HG03565 (cell line): ENCODE measurements at regions not wholly inside any gene's neighbourhood (a gene's known extent, or its start where the extent isn't known, plus 50 kb on each side); places are given as distances from the start of the nearest gene placed in this dataset.
"Not testable (repeated sequence)": the region's sequence is repeated elsewhere in the genome, so short reads cannot be mapped to it uniquely, and the experiment has no call there.

Experiments
- ATAC-seq: cut with Tn5 transposase; IDR thresholded peaks from one replicate; pipeline ENCODE4 v1.9.1; 2021; ENCODE audit warnings: mild to moderate bottlenecking, moderate library complexity; ENCODE audit not compliant: unreplicated experiment

DNA sequence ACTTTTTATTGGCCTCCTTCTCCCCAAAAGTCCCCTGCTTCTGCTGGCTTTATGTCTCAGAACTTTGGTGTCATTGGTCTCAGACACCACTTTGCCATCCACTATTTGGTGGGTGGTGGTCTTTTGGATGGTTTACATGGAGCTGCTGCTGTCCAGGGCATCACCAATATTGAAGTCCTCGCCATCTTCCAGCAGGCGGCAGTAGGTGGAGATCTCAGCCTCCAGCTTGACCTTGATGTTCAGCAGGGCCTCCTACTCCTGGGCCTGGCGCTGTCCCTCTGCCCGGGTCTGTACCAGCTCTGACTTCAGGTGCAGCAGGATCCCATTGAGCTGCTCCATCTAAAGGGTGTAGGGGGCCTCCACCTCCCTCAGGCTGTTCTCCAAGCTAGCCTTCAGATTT lies 148.4 kb upstream of the FOXA2 start:
- no peak for ATAC-seq

DNA sequence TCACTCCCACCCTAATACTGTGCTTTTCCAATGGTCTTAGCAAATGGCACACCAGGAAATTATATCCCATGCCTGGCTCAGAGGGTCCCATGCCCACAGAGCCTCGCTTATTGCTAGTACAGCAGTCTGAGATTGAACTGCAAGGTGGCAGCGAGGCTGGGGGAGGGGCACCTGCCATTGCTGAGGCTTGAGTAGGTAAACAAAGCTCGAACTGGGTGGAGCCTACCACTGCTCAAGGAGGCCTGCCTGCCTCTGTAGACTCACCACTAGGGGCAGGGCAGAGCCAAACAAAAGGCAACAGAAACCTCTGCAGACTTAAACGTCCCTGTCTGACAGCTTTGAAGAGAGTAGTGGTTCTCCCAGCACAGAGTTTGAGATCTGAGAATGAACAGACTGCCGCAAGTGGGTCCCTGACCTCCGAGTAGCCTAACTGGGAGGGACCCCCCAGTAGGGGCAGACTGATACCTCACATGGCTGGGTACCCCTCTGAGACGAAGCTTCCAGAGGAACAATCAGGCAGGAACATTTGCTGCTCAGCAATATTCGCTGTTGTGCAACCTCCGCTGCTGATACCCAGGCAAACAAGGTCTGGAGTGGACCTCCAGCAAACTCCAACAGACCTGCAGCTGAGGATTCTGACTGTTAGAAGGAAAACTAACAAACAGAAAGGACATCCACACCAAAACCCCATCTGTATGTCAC lies 150.7 kb upstream of the FOXA2 start:
- ATAC-seq: not testable (repeated sequence)

DNA sequence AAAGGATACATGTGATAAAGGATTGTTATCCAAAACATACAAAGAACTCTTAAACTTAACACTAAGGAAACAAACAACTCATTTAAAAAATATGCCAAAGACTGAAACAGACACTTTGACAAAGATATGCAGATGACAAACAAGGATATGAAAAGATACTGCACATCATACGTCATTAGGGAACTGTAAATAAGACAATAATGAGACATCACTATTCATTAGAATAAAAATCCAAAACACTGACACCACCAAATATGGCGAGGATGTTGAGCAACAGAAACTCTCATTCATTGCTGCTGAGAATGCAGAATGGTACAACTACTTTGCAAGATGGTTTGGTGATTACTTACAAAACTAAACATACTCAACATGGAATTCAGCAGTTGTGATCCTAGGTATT lies 156.5 kb upstream of the FOXA2 start:
- ATAC-seq: no peak

DNA sequence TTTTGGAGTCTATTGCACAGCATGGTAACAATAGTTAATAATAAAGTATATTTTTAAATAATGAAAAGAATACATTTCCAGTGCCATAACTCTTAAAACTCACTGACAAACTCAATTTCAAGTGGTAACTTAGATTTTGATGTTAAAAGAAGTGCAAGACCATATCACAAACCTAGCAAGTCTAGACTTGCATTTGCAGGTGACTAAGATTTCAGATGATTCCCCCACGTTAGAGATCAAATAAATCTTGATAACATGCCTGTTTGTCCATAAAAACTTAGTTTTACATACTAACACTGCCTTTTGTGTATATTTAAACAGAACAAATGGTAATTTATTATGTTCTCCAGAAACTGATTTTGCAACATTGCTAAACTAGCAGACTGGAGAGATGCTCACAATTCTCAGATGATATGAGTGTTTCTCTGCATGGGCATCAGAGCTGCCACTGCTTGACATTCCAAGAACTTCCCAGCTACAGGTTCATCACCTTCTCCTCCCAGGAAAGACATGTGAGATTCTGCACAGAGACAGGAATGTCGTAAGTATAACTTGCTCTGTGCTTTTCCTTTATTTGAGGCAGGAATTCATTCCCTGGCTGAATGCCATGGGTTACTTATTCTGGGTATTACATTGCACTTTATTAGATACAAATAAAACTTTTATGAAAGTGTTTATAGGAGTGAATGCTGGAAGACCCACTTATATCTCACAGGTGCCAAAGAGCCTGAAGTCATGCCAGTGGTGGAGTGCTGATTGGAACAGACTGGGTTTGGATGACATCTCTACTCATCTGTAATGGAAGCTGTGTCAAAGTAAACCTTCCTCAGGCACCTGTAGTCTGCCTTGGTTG lies 160.2 kb upstream of the FOXA2 start:
- ATAC-seq: no peak

DNA sequence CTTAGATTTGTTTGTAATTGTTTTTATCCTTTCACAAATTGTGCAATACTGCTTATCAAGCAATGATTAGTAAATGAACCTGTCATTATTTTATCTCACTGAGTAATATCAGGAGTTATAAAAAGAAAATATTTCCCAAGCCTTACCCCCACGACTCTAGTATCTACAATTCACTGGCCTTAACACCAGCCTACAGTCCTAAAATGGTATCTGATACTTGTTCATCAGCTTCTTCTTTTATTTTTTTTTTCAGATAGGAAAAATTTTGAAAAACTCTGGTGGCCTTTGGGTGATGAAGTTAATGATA lies 160.8 kb upstream of the FOXA2 start:
- ATAC-seq: no peak

- no peak for ATAC-seq
These were observed 162.6 kb upstream of the FOXA2 start for GRCh38 chr20:22746957-22747356.

GRCh38 chr20:22752324-22752723 lies 168.0 kb upstream of the FOXA2 start:
- no peak for ATAC-seq

- ATAC-seq: no peak
These were observed 173.2 kb upstream of the FOXA2 start for GRCh38 chr20:22757424-22758183.

- no peak for ATAC-seq
These were observed 174.4 kb upstream of the FOXA2 start for GRCh38 chr20:22758815-22759214.

DNA sequence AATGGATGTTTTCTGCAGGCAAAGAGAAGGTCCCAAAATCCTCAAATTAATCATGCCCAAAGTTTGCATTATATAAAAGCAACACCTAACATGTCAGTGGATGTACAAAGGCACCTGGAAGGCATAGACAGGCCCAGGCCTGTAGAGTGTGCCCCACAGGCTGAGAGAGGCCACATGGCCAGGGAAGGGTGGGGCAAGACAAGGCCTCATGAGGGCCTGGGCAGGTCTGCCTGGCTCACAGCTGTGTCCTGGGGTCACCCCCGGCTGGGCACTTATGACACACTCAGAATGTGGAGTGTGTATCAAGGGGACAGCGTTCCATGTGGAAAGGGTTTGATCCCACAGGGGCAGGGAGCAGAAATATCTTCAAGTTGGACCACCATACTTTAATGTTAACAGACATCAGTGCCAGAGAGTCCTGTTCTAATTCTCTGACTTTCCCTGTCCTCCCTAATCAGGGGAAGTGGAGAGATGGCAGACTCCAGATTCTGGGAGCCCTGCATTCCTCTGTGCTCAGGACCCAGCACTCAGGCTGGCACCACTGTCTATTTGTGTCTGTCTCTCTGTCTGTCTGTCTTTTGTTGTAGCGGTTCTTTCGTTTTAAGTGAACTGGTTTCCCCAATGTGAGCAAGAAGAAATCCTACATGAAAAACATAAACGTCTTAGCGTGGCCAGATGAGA lies 178.3 kb upstream of the FOXA2 start:
- ATAC-seq: no peak

- no peak for ATAC-seq
These were observed 179.0 kb upstream of the FOXA2 start for GRCh38 chr20:22763257-22763906.

- no peak for ATAC-seq
These were observed 184.2 kb upstream of the FOXA2 start for GRCh38 chr20:22768266-22769178.

DNA sequence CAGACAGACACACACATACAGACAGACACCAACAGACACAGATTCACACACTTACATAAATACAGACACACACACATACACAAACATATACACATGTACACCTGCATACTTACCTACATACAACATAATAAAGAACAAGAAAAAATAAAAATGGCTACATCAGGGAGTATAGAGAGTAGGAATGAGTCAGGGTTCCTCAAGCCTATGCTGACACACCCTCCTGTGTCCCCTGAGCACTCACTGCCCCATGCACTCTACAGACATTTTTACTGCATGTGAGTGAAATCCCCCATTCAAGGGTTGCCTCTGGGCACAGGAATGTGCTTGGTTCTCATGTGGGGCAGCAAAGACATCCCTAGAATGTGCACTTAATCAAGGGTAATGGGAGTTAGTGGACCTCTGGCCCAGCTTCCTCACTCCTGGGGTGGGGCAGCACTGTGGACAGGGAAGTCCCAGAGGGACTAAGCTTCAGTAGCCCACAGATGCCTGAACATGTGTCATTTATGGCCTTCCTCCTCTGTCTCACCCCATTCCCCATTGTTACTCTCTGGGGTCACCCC lies 185.9 kb upstream of the FOXA2 start:
- ATAC-seq: no peak

DNA sequence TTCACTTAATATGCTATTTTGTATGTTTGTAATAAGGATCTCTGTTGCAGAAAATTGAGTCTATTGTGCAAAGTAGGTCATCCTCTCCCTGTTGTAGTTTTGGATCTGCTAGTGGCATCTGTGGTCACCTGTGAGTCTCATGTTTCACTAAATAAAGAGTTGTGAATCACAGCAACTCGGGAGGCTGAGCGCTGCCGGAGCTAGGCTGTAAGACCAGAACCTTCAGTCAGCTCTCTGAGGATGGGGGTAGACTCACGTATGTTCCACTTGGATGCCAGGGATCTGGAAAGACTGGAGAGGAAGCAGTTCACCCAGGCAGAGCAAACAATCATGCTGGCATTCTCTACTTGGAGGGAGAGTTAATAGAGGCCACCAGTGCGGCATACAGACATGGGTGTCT lies 187.3 kb upstream of the FOXA2 start:
- no peak for ATAC-seq

DNA sequence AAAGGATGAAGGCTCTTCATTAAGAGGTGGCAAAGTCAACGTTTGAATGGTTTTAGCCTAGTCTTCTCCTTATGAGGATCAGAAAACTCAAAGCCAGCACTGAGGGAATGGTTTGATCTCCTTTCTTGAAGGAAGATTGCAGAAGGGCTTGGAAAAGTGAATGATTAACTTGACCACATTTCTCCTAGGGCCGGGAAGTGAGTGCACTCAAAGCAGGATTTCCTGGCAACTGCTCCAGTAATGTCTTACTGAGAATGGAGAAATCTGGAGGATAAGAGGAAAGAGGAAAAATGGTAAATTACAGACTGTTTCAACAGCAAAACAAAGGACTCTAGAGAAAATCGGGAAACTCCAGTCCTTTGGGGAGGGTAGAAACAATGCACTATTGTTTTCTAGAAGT lies 189.0 kb upstream of the FOXA2 start:
- ATAC-seq: no peak

- ATAC-seq: no peak
These were observed 190.9 kb upstream of the FOXA2 start for GRCh38 chr20:22775256-22775655.

GRCh38 chr20:22775671-22776139 lies 191.3 kb upstream of the FOXA2 start:
- no peak for ATAC-seq

DNA sequence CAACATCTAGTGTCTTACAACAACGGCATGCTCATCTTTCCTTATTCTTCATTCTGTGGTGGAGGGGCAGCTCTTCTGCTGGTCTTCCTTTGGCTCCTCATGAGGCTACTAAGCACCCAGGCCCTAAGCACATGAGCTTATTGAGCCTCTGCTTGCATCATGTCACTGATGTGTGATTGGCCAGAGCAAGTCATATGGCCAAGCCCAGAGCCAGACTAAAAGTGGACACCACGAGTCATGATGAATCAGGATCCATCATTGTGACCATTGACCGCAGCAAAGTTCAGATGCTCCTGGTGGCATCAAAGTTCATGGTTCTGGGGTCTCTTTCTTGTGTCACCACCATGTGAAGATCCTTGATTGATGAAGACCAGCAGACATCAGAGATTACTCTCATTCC lies 192.0 kb upstream of the FOXA2 start:
- ATAC-seq: no peak

DNA sequence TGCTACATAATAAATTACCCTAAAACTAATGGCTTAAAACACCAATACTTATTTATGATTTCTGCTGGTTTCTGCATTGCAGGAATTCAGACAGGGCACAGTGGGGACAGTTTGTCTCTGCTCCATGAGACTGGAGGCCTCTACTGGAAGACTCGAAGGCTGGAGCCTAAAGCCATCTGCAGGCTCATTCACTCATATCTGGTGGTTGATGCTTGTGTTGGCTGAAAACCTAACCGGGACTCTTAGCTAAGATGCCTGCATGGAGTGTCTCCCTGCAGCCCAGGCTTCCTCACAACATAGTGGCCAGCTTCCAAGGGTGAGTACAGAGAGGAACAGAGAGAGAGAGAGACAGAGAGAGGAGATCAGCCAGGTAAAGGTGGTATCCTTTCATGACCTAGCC lies 195.5 kb upstream of the FOXA2 start:
- ATAC-seq: no peak
